ENCODE measurements at regions not wholly inside any gene's neighbourhood (a gene's known extent, or its start where the extent isn't known, plus 50 kb on each side); places are given as distances from the start of the nearest gene placed in this dataset.
"Not testable (repeated sequence)": the region's sequence is repeated elsewhere in the genome, so short reads cannot be mapped to it uniquely, and the experiment has no call there.

DNA sequence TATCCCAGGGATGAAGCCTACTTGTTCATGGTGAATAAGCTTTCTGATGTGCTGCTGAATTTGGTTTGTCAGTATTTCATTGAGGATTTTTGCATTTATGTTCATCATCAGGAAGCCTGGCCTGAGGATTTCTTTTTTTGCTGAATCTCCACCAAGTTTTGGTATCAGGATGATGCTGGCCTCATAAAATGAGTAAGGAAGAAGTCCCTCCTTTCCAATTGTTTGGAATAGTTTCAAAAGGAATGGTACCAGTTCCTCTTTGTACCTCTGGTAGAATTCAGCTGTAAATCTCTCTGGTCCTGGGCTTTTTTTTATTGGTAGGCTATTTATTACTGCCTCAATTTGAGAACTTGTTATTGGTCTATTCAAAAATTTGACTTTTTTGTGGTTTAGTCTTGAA, 51.4 kb upstream of the GRID2 start:
- H3K27ac Mint-ChIP-seq; H3K27me3 Mint-ChIP-seq; H3K9me3 Mint-ChIP-seq (ENCODE audit: low read depth); DNase-seq; H3K36me3 Mint-ChIP-seq; ATAC-seq; H3K4me1 Mint-ChIP-seq; CTCF ChIA-PET; H3K4me3 Mint-ChIP-seq: not testable (repeated sequence)

DNA sequence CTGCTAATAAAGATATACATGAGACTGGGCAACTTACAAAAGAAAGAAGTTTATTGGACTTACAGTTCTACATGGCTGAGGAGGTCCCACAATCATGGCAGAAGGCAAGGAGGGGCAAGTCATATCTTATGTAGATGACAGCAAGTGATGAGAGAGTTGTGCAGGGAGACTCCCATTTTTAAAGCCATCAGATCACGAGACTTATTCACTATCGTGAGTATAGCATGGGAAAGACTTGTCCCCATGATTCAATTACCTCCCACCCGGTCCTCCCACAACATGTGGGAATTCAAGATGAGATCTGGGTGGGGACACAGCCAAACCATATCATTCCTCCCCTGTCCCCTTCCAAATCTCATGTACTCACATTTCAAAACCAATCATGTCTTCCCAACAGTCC, 50.9 kb upstream of the GRID2 start:
- Mint-ChIP-seq H3K36me3 (no peaks in the 10 kb centered on the region), H3K9me3 (ENCODE audit: low read depth) (no peaks in the 10 kb centered on the region), H3K27me3 (no peaks in the 10 kb centered on the region), H3K4me3 (no peak overlapping the region), H3K4me1 (no peaks in the 10 kb centered on the region), H3K27ac (no peak overlapping the region)
- ATAC-seq (no peak), DNase-seq (no peak)
- CTCF ChIA-PET: no interaction called here

DNA sequence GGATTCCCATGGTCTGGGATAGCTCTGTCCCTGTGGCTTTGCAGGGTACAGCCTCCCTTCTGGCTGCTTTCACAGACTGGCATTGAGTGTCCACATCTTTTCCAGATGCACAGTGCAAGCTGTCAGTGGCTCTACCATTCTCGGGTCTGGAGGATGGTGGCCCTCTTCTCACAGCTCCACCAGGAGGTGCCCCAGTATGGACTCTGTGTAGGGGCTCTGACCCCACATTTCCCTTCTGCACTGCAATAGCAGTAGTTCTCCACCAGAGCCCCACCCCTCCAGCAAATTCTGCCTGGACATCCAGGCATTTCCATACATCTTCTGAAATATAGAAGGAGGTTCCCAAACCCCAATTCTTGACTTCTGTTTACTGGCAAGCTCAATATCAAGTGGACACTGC, 50.2 kb upstream of the GRID2 start:
- no peak for ATAC-seq
- no peak for DNase-seq
- H3K4me1 Mint-ChIP-seq: no peaks in the 10 kb centered on the region
- CTCF ChIA-PET: no interaction called here
- no peak overlapping the region for H3K4me3 Mint-ChIP-seq
- no peaks in the 10 kb centered on the region for H3K27me3 Mint-ChIP-seq
- H3K36me3 Mint-ChIP-seq: no peaks in the 10 kb centered on the region
- no peaks in the 10 kb centered on the region for H3K9me3 Mint-ChIP-seq (ENCODE audit: low read depth)
- no peak overlapping the region for H3K27ac Mint-ChIP-seq

Measured in activated CD8-positive, alpha-beta memory T cell treated with anti-CD3 and anti-CD28 coated beads, Interleukin-2, amount 10 ng/mL, durations not matched to agents 7 days and 5 days (primary cell).